T-helper 2 cell (primary cell): ENCODE measurements at regions not wholly inside any gene's neighbourhood (a gene's known extent, or its start where the extent isn't known, plus 50 kb on each side); places are given as distances from the start of the nearest gene placed in this dataset.

Experiments
- DNase-seq, 5 experiments: peaks; one replicate each; pipeline versions ENCODE4 v3.0.0 to v3.0.0-alpha.2; 2012 to 2022

- no peak for DNase-seq
Measured at GRCh38 chr1:47672622-47673021, 234.8 kb downstream of the FOXD2 start.

GRCh38 chr1:47674189-47674588, 236.3 kb downstream of the FOXD2 start:
- DNase-seq = no peak

- DNase-seq = no peak
Measured at GRCh38 chr1:47675047-47675675, 237.3 kb downstream of the FOXD2 start.

GRCh38 chr1:47675721-47676120, 237.9 kb downstream of the FOXD2 start:
- DNase-seq = no peak

GRCh38 chr1:47676311-47677054, 238.6 kb downstream of the FOXD2 start:
- no peak for DNase-seq

GRCh38 chr1:47677241-47677940, 239.5 kb downstream of the FOXD2 start:
- no peak for DNase-seq

- DNase-seq = no peak
Measured at GRCh38 chr1:47678464-47678980, 240.7 kb downstream of the FOXD2 start.

- DNase-seq = no peak
Measured at GRCh38 chr1:47679301-47679791, 241.5 kb downstream of the FOXD2 start.

- DNase-seq = no peak
Measured at GRCh38 chr1:47679826-47680225, 242.0 kb downstream of the FOXD2 start.

GRCh38 chr1:47680815-47681475, 243.1 kb downstream of the FOXD2 start:
- no peak for DNase-seq

GRCh38 chr1:47681735-47682134, 243.9 kb downstream of the FOXD2 start:
- DNase-seq = no peak

GRCh38 chr1:47682198-47682597, 244.4 kb downstream of the FOXD2 start:
- DNase-seq = no peak

- no peak for DNase-seq
Measured at GRCh38 chr1:47682786-47683350, 245.0 kb downstream of the FOXD2 start.

- DNase-seq = no peak
Measured at GRCh38 chr1:47683401-47683800, 245.6 kb downstream of the FOXD2 start.

GRCh38 chr1:47684518-47684917, 246.7 kb downstream of the FOXD2 start:
- DNase-seq = no peak

GRCh38 chr1:47684964-47685762, 247.3 kb downstream of the FOXD2 start:
- no peak for DNase-seq

- DNase-seq = no peak
Measured at GRCh38 chr1:47685763-47686066, 247.9 kb downstream of the FOXD2 start.

GRCh38 chr1:47686731-47687630, 249.1 kb downstream of the FOXD2 start:
- no peak for DNase-seq

GRCh38 chr1:47687631-47688460, 250.0 kb downstream of the FOXD2 start:
- DNase-seq = no peak
